HEK293T (cell line): ENCODE measurements at regions not wholly inside any gene's neighbourhood (a gene's known extent, or its start where the extent isn't known, plus 50 kb on each side); places are given as distances from the start of the nearest gene placed in this dataset.

Experiments
- FOXA1 ChIP-seq: fragments of 450-650 bp; IDR thresholded peaks from 2 replicates; pipeline ENCODE4 v1.6.1; 2016; ENCODE audit warnings: mild to moderate bottlenecking
- FOXM1 ChIP-seq: fragments of 450-650 bp; IDR thresholded peaks from 2 replicates; pipeline ENCODE4 v1.6.1; 2017; ENCODE audit warnings: mild to moderate bottlenecking, borderline replicate concordance
- L3MBTL2 ChIP-seq: fragments of 450-650 bp; conservative IDR thresholded peaks from 2 replicates; pipeline ENCODE4 v1.6.1; 2016; ENCODE audit warnings: mild to moderate bottlenecking
- LEF1 ChIP-seq: fragments of 450-650 bp; IDR thresholded peaks from 2 replicates; pipeline ENCODE4 v1.6.1; 2017; ENCODE audit warnings: mild to moderate bottlenecking, borderline replicate concordance
- PKNOX1 ChIP-seq: fragments of 450-650 bp; IDR thresholded peaks from 2 replicates; pipeline ENCODE4 v1.6.1; 2016
- SP1 ChIP-seq: fragments of 450-650 bp; IDR thresholded peaks from 2 replicates; pipeline ENCODE4 v1.6.1; 2017
- SUZ12 ChIP-seq: fragments of 450-650 bp; IDR thresholded peaks from 2 replicates; pipeline ENCODE4 v1.6.1; 2016; ENCODE audit warnings: mild to moderate bottlenecking
- TARDBP ChIP-seq: fragments of 450-650 bp; IDR thresholded peaks from 2 replicates; pipeline ENCODE4 v1.6.1; 2016
- ZNF384 ChIP-seq: fragments of 450-650 bp; IDR thresholded peaks from 2 replicates; pipeline ENCODE4 v1.6.1; 2016

GRCh38 chr21:35222021-35222420, 172.9 kb upstream of the RUNX1 start:
- TF ChIP-seq TARDBP (no peak), SP1 (no peak), LEF1 (no peak), L3MBTL2 (no peak), ZNF384 (no peak), FOXM1 (no peak), SUZ12 (no peak), PKNOX1 (no peak), FOXA1 (no peak)
